A549 (cell line): ENCODE measurements at regions not wholly inside any gene's neighbourhood (a gene's known extent, or its start where the extent isn't known, plus 50 kb on each side); places are given as distances from the start of the nearest gene placed in this dataset.

Source experiments
- BHLHE40 ChIP-seq: IDR thresholded peaks from 2 replicates; pipeline ENCODE4 v1.6.1; 2012; ENCODE audit warnings: low read depth, low read length, inconsistent platforms
- CHD2 ChIP-seq: fragments of 150-350 bp; IDR thresholded peaks from 2 replicates; pipeline ENCODE4 v1.6.1; 2014; ENCODE audit warnings: low read length; ENCODE audit not compliant: partially characterized antibody
- ESRRA ChIP-seq: fragments of 150-350 bp; IDR thresholded peaks from 2 replicates; pipeline ENCODE4 v1.6.1; 2014; ENCODE audit warnings: mild to moderate bottlenecking, low read length, borderline replicate concordance
- JUN ChIP-seq, 2 experiments: fragments of >200 bp; sonication (Bioruptor Twin); formaldehyde crosslinking; IDR thresholded peaks; 2 replicates in 1 of 2; 3 replicates in 1 of 2; pipeline ENCODE4 v1.6.1; 2016 to 2017
- KDM1A ChIP-seq: fragments of 200-600 bp; sonication (generic); IDR thresholded peaks from 2 replicates; pipeline ENCODE4 v1.6.1; 2016; ENCODE audit warnings: low read depth, mild to moderate bottlenecking
- POLR2A ChIP-seq: IDR thresholded peaks from 2 replicates; pipeline ENCODE4 v1.6.1; 2012; ENCODE audit warnings: mild to moderate bottlenecking, low read length
- RCOR1 ChIP-seq: fragments of 150-350 bp; IDR thresholded peaks from 2 replicates; pipeline ENCODE4 v1.6.1; 2014; ENCODE audit warnings: antibody characterized with exemption, low read length, low read depth
- SMC3 ChIP-seq: fragments of >200 bp; sonication (Bioruptor Twin); formaldehyde crosslinking; IDR thresholded peaks from 3 replicates; pipeline ENCODE4 v1.6.1; 2018; ENCODE audit warnings: inconsistent platforms
- SREBF2 ChIP-seq: fragments of 450-650 bp; IDR thresholded peaks from 2 replicates; pipeline ENCODE4 v1.6.1; 2014; ENCODE audit warnings: mild to moderate bottlenecking, moderate library complexity
- TF ChIP-seq, protein P1 (sequence below): fragments of 450-650 bp; IDR thresholded peaks from 2 replicates; pipeline ENCODE4 v1.6.1; 2014; ENCODE audit warnings: antibody characterized with exemption
- TF ChIP-seq, protein P2 (sequence below): fragments of >200 bp; sonication (Bioruptor Twin); formaldehyde crosslinking; IDR thresholded peaks from 3 replicates; pipeline ENCODE4 v1.5.1; 2016

DNA sequence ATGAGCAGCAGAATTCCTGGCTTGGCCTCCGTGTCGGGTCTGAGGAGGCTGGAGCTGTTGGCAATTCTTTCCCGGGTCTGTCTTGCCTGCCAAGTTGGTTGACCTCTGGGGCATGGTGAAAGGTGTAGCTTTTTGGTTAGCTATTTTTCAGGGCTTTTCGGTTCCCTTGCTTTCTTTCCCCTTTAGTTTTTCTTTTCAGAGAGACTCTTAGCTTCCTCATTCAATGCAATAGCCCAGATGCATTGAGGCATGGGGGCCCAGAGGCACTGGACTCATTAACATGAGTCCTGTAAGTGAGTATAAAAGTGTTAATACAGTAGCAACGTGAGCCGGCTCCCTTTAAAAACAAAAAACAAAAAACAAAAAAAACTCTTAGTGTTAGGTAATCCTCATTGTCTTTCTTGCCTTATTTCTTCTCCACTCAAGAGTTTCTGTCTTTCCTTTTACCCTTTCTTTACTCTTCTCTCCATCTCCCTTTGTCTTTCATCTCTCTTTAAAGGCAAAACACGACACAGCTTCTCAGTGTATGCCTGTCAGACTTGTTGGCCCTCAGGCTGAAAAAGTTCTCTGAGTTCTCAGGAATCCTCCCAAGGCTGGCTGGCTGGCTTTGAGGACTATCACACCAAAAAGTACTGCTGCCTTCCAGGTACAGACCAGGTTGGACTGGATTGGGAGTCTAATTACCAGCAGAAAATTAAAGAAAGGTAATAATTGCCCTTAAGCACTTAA lies 289.9 kb upstream of the TUT7 start:
- TF ChIP-seq JUN (IDR thresholded peaks at IDR 0.05) (no peak), POLR2A (no peak), RCOR1 (no peak), SREBF2 (no peak), BHLHE40 (no peak), KDM1A (no peak), SMC3 (no peak), ESRRA (no peak), CHD2 (no peak)
- TF ChIP-seq, protein P1, sequence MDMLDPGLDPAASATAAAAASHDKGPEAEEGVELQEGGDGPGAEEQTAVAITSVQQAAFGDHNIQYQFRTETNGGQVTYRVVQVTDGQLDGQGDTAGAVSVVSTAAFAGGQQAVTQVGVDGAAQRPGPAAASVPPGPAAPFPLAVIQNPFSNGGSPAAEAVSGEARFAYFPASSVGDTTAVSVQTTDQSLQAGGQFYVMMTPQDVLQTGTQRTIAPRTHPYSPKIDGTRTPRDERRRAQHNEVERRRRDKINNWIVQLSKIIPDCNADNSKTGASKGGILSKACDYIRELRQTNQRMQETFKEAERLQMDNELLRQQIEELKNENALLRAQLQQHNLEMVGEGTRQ, result no peak
- TF ChIP-seq, protein P2, sequence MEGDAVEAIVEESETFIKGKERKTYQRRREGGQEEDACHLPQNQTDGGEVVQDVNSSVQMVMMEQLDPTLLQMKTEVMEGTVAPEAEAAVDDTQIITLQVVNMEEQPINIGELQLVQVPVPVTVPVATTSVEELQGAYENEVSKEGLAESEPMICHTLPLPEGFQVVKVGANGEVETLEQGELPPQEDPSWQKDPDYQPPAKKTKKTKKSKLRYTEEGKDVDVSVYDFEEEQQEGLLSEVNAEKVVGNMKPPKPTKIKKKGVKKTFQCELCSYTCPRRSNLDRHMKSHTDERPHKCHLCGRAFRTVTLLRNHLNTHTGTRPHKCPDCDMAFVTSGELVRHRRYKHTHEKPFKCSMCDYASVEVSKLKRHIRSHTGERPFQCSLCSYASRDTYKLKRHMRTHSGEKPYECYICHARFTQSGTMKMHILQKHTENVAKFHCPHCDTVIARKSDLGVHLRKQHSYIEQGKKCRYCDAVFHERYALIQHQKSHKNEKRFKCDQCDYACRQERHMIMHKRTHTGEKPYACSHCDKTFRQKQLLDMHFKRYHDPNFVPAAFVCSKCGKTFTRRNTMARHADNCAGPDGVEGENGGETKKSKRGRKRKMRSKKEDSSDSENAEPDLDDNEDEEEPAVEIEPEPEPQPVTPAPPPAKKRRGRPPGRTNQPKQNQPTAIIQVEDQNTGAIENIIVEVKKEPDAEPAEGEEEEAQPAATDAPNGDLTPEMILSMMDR, result no peak
